SK-N-SH (cell line): ENCODE measurements at regions not wholly inside any gene's neighbourhood (a gene's known extent, or its start where the extent isn't known, plus 50 kb on each side); places are given as distances from the start of the nearest gene placed in this dataset.

ENCODE experiments used
- CTCF ChIA-PET: fragments of 300-600, 350-600 bp; formaldehyde crosslinking; extraction: SDS; loops from one replicate; lab custom pipeline; 2021; lab: Yijun Ruan, JAX
- POLR2A ChIA-PET: fragments of 350-600 bp; sonication (Branson Sonifier 250); formaldehyde crosslinking; extraction: SDS; loops from one replicate; lab custom pipeline; 2020; ENCODE audit warnings: antibody characterized with exemption, inconsistent platforms; lab: Yijun Ruan, JAX
- DNase-seq: peaks from one replicate; pipeline ENCODE4 v3.0.0; 2012
- H2AFZ ChIP-seq: fragments of 200-600 bp; sonication (generic); 2 replicates; pipeline ENCODE4 v1.8.1; 2016; ENCODE audit warnings: antibody characterized with exemption, mild to moderate bottlenecking, low read depth
- H3F3A ChIP-seq: fragments of 200-600 bp; sonication (generic); replicated peaks from 2 replicates; pipeline ENCODE3; 2016; ENCODE audit warnings: antibody characterized with exemption, mild to moderate bottlenecking; ENCODE audit not compliant: insufficient read depth
- H3K27ac ChIP-seq, 2 experiments: fragments of 200-500 bp in 1 of 2; fragments of 200-600 bp in 1 of 2; sonication (Bioruptor generic) in 1 of 2; sonication (generic), shearing (Covaris generic) in 1 of 2; 2 replicates each; pipeline versions ENCODE4 v1.5.1 to v1.6.1; 2014 to 2016; ENCODE audit warnings: low read depth in 2 of 2, inconsistent platforms in 1 of 2, low read length in 1 of 2, mild to moderate bottlenecking in 1 of 2, mixed read lengths in 1 of 2
- H3K27me3 ChIP-seq: fragments of 200-600 bp; sonication (generic), shearing (Covaris generic); 2 replicates; pipeline ENCODE4 v1.6.1; 2016; ENCODE audit warnings: mixed run types; ENCODE audit not compliant: insufficient read depth
- H3K36me3 ChIP-seq, 2 experiments: fragments of 200-500 bp in 1 of 2; fragments of 200-600 bp in 1 of 2; sonication (Bioruptor generic) in 1 of 2; sonication (generic) in 1 of 2; replicated peaks in 1 of 2; 2 replicates each; pipeline versions ENCODE3 to v1.5.1; 2014 to 2016; ENCODE audit warnings: low read length in 1 of 2, mild to moderate bottlenecking in 1 of 2; ENCODE audit not compliant: insufficient read depth in 2 of 2, control insufficient read depth in 1 of 2
- H3K4me1 ChIP-seq, 2 experiments: fragments of 200-500 bp in 1 of 2; fragments of 200-600 bp in 1 of 2; sonication (Bioruptor generic) in 1 of 2; sonication (generic), shearing (Covaris generic) in 1 of 2; 2 replicates each; pipeline versions ENCODE4 v1.5.1 to v1.6.1; 2014 to 2016; ENCODE audit warnings: low read depth in 1 of 2, low read length in 1 of 2, mixed run types in 1 of 2; ENCODE audit not compliant: insufficient read depth in 2 of 2, control insufficient read depth in 1 of 2
- H3K4me2 ChIP-seq: fragments of 200-600 bp; sonication (generic), shearing (Covaris generic); 2 replicates; pipeline ENCODE4 v1.6.1; 2017; ENCODE audit warnings: mixed run types
- H3K4me3 ChIP-seq, 2 experiments: fragments of 200-500 bp in 1 of 2; fragments of 200-600 bp in 1 of 2; sonication (Bioruptor generic) in 1 of 2; sonication (generic), shearing (Covaris generic) in 1 of 2; 2 replicates each; pipeline versions ENCODE4 v1.5.1 to v1.8.1; 2014 to 2016; ENCODE audit warnings: low read depth in 2 of 2, inconsistent platforms in 1 of 2, low read length in 1 of 2, mild to moderate bottlenecking in 1 of 2, mixed read lengths in 1 of 2, moderate library complexity in 1 of 2
- H3K79me2 ChIP-seq: fragments of 200-600 bp; sonication (generic); 2 replicates; pipeline ENCODE4 v1.8.1; 2017; ENCODE audit warnings: mild to moderate bottlenecking; ENCODE audit not compliant: insufficient read depth
- H3K9ac ChIP-seq: fragments of 200-600 bp; sonication (generic); 2 replicates; pipeline ENCODE4 v1.6.1; 2017; ENCODE audit warnings: mixed run types
- H3K9me2 ChIP-seq: fragments of 200-600 bp; sonication (generic); 2 replicates; pipeline ENCODE4 v1.6.1; 2017; ENCODE audit warnings: mixed run types
- H3K9me3 ChIP-seq: fragments of 200-600 bp; sonication (generic); 2 replicates; pipeline ENCODE4 v1.6.1; 2017; ENCODE audit warnings: mixed run types, mild to moderate bottlenecking, moderate library complexity
- H4K20me1 ChIP-seq: fragments of 200-600 bp; sonication (generic); 2 replicates; pipeline ENCODE4 v1.6.1; 2017; ENCODE audit warnings: mild to moderate bottlenecking, mixed run types; ENCODE audit not compliant: insufficient read depth
- CHD2 ChIP-seq: fragments of 150-350 bp; IDR thresholded peaks from 2 replicates; pipeline ENCODE4 v1.6.1; 2018; ENCODE audit warnings: low read length; ENCODE audit not compliant: partially characterized antibody
- ELF1 ChIP-seq: IDR thresholded peaks from 2 replicates; pipeline ENCODE4 v1.4.0; 2012
- EP300 ChIP-seq, 2 experiments: IDR thresholded peaks; 2 replicates each; pipeline versions ENCODE4 v1.4.0 to v1.6.1; 2012; ENCODE audit warnings: borderline replicate concordance in 1 of 2, low read depth in 1 of 2, low read length in 1 of 2
- FOXJ3 ChIP-seq: sonication (generic); formaldehyde crosslinking; IDR thresholded peaks from 2 replicates; pipeline ENCODE4 v1.5.1; 2020; ENCODE audit warnings: mild to moderate bottlenecking, missing genetic modification reagents
- FOXM1 ChIP-seq: IDR thresholded peaks from 2 replicates; pipeline ENCODE4 v1.4.0; 2012; ENCODE audit warnings: low read depth, mild to moderate bottlenecking
- GABPA ChIP-seq: IDR thresholded peaks from 2 replicates; pipeline ENCODE4 v1.4.0; 2012; ENCODE audit warnings: low read depth, mild to moderate bottlenecking
- MXI1 ChIP-seq: IDR thresholded peaks from 2 replicates; pipeline ENCODE4 v1.6.1; 2012; ENCODE audit warnings: mild to moderate bottlenecking, low read depth, low read length, improper control_type of control experiment
- NFIC ChIP-seq: IDR thresholded peaks from 2 replicates; pipeline ENCODE4 v1.4.0; 2012; ENCODE audit warnings: borderline replicate concordance
- NRF1 ChIP-seq: IDR thresholded peaks from 2 replicates; pipeline ENCODE4 v1.6.1; 2012; ENCODE audit warnings: low read depth, mild to moderate bottlenecking, low read length
- POLR2AphosphoS5 ChIP-seq: IDR thresholded peaks from 2 replicates; pipeline ENCODE4 v1.6.1; 2012; ENCODE audit warnings: low read depth, low read length
- RAD21 ChIP-seq: IDR thresholded peaks from 2 replicates; pipeline ENCODE4 v1.6.1; 2012; ENCODE audit warnings: mild to moderate bottlenecking, low read length
- TAF1 ChIP-seq: IDR thresholded peaks from 2 replicates; pipeline ENCODE4 v1.6.1; 2012; ENCODE audit warnings: low read depth, mild to moderate bottlenecking, low read length, moderate library complexity, borderline replicate concordance
- TCF12 ChIP-seq: IDR thresholded peaks from 2 replicates; pipeline ENCODE4 v1.4.0; 2012
- ZBTB33 ChIP-seq: IDR thresholded peaks from 2 replicates; pipeline ENCODE4 v1.4.0; 2012; ENCODE audit warnings: low read depth, borderline replicate concordance
- WGBS: methylation state at CpG from one replicate; pipeline ENCODE4 v1.1.6; 2017; ENCODE audit warnings: low lambda C conversion rate; 5-methylcytosine and 5-hydroxymethylcytosine counted together
- TF ChIP-seq, protein P1 (sequence below): fragments of 200-600 bp; sonication (generic); IDR thresholded peaks from 2 replicates; pipeline ENCODE4 v1.6.1; 2017; ENCODE audit warnings: antibody characterized with exemption, mild to moderate bottlenecking, moderate library complexity
- TF ChIP-seq, protein P2 (sequence below): fragments of 150-350 bp; IDR thresholded peaks from 2 replicates; pipeline ENCODE4 v1.6.1; 2016; ENCODE audit warnings: mild to moderate bottlenecking, low read depth, low read length
- TF ChIP-seq, protein P3 (sequence below): IDR thresholded peaks from 2 replicates; pipeline ENCODE4 v1.6.1; 2012; ENCODE audit warnings: mild to moderate bottlenecking, low read depth, low read length, moderate library complexity

DNA sequence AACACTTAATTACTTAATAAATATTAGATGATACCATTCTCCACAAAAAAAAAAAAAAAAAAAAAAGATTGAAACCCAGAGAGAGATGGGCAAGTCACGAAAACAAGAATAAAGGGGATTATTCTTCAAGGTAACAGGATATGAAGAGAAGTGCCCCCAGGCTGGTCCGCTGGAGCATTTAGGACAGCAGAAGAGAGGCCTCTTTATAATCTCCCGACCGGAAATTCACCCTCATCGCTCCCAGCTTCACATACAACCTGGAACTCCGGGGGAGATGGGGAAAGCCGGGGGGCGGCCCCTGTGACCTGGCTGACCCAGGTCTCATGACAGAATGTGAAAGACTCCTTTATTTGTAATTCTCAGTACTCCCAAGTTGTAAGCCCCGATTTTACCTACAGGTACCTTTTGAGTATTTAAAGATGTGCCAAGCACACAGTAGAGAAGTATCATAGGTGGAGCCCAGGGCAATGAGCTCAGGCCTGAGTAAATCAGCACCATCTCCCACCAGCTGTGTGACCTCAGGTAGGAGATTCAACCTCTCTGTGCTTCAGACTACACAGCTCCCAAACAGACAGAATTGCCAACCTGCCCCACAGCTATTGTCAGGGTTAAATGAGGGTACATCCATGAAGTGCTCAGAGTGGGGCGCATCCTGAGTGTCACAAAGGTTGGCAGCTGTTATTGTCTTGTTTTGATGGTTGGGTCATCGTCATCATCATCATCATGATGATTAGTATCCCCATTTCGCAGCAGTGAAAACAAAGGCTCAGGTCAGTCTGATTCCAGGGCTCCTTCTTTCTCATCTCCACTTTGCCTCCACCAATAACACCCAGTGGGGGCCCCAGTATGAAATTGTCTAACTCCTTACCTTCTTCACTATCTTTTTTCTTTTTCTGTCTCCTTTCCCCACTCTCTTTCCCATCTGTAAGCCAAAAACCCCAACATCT lies 148.4 kb downstream of the PSMG1 start:
- no peaks in the 10 kb centered on the region for H3F3A ChIP-seq
- CTCF ChIA-PET = interaction anchor here (1.0 to 1.2 kb wide), 2 partner anchors 78 to 91 kb away, joined by 3 read pairs; no protein-coding TSS in a partner anchor
- H3K4me2 ChIP-seq = no peak overlapping the region
- H3K27me3 ChIP-seq = no peaks in the 10 kb centered on the region
- no peak for DNase-seq
- H3K4me3 ChIP-seq = no peak overlapping the region
- H3K9me3 ChIP-seq = no peaks in the 10 kb centered on the region
- WGBS = 72% methylated on average over 12 of the region's 12 CpGs
- H3K27ac ChIP-seq = no peak overlapping the region
- TF ChIP-seq ELF1 = no peak
- no peak for TF ChIP-seq CHD2
- TF ChIP-seq, protein P1, sequence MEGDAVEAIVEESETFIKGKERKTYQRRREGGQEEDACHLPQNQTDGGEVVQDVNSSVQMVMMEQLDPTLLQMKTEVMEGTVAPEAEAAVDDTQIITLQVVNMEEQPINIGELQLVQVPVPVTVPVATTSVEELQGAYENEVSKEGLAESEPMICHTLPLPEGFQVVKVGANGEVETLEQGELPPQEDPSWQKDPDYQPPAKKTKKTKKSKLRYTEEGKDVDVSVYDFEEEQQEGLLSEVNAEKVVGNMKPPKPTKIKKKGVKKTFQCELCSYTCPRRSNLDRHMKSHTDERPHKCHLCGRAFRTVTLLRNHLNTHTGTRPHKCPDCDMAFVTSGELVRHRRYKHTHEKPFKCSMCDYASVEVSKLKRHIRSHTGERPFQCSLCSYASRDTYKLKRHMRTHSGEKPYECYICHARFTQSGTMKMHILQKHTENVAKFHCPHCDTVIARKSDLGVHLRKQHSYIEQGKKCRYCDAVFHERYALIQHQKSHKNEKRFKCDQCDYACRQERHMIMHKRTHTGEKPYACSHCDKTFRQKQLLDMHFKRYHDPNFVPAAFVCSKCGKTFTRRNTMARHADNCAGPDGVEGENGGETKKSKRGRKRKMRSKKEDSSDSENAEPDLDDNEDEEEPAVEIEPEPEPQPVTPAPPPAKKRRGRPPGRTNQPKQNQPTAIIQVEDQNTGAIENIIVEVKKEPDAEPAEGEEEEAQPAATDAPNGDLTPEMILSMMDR = no peak
- no peak for TF ChIP-seq FOXJ3 (CRISPR knock-in tag)
- TF ChIP-seq RAD21 = no peak
- no peak for TF ChIP-seq ZBTB33
- TF ChIP-seq, protein P2, sequence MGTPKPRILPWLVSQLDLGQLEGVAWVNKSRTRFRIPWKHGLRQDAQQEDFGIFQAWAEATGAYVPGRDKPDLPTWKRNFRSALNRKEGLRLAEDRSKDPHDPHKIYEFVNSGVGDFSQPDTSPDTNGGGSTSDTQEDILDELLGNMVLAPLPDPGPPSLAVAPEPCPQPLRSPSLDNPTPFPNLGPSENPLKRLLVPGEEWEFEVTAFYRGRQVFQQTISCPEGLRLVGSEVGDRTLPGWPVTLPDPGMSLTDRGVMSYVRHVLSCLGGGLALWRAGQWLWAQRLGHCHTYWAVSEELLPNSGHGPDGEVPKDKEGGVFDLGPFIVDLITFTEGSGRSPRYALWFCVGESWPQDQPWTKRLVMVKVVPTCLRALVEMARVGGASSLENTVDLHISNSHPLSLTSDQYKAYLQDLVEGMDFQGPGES = no peak
- TF ChIP-seq POLR2AphosphoS5 = no peak
- TF ChIP-seq MXI1 = no peak
- no peak for TF ChIP-seq NFIC
- TF ChIP-seq NRF1 = no peak
- TF ChIP-seq GABPA = no peak
- TF ChIP-seq, protein P3, sequence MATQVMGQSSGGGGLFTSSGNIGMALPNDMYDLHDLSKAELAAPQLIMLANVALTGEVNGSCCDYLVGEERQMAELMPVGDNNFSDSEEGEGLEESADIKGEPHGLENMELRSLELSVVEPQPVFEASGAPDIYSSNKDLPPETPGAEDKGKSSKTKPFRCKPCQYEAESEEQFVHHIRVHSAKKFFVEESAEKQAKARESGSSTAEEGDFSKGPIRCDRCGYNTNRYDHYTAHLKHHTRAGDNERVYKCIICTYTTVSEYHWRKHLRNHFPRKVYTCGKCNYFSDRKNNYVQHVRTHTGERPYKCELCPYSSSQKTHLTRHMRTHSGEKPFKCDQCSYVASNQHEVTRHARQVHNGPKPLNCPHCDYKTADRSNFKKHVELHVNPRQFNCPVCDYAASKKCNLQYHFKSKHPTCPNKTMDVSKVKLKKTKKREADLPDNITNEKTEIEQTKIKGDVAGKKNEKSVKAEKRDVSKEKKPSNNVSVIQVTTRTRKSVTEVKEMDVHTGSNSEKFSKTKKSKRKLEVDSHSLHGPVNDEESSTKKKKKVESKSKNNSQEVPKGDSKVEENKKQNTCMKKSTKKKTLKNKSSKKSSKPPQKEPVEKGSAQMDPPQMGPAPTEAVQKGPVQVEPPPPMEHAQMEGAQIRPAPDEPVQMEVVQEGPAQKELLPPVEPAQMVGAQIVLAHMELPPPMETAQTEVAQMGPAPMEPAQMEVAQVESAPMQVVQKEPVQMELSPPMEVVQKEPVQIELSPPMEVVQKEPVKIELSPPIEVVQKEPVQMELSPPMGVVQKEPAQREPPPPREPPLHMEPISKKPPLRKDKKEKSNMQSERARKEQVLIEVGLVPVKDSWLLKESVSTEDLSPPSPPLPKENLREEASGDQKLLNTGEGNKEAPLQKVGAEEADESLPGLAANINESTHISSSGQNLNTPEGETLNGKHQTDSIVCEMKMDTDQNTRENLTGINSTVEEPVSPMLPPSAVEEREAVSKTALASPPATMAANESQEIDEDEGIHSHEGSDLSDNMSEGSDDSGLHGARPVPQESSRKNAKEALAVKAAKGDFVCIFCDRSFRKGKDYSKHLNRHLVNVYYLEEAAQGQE = no peak
- no peak for TF ChIP-seq TAF1
- TF ChIP-seq EP300 (IDR thresholded peaks at IDR 0.05; ENCODE audit: borderline replicate concordance in 1 of 2, low read depth in 1 of 2, low read length in 1 of 2) = no peak
- TF ChIP-seq FOXM1 = no peak
- no peak for TF ChIP-seq TCF12
- no peaks in the 10 kb centered on the region for H3K79me2 ChIP-seq
- no peak overlapping the region for H3K9ac ChIP-seq
- H4K20me1 ChIP-seq = no peaks in the 10 kb centered on the region
- H3K36me3 ChIP-seq = no peaks in the 10 kb centered on the region
- H3K9me2 ChIP-seq = no peaks in the 10 kb centered on the region
- no peak overlapping the region for H2AFZ ChIP-seq
- POLR2A ChIA-PET = no interaction called here
- peaks cover 0 to 19% of the 10 kb centered on the region in 2 experiments; a peak in 2 of 4 replicates for H3K4me1 ChIP-seq
